LNCaP clone FGC (cell line): ENCODE measurements at regions not wholly inside any gene's neighbourhood (a gene's known extent, or its start where the extent isn't known, plus 50 kb on each side); places are given as distances from the start of the nearest gene placed in this dataset.

Experiments used
- DNase-seq: peaks from one replicate; pipeline ENCODE4 v3.0.0-alpha.2; 2011; ENCODE audit warnings: low read depth
- H3K4me3 ChIP-seq: 2 replicates; pipeline ENCODE4 v1.5.1; 2011; ENCODE audit warnings: mild to moderate bottlenecking, low read depth, low read length, control low read depth
- TF ChIP-seq, protein P1 (sequence below): IDR thresholded peaks from 2 replicates; pipeline ENCODE4 v1.5.1; 2012; ENCODE audit warnings: mild to moderate bottlenecking; ENCODE audit not compliant: control insufficient read depth, insufficient read depth; ENCODE audit errors: extremely low read depth

- peak; percentile 32 for DNase-seq
- TF ChIP-seq, protein P1, sequence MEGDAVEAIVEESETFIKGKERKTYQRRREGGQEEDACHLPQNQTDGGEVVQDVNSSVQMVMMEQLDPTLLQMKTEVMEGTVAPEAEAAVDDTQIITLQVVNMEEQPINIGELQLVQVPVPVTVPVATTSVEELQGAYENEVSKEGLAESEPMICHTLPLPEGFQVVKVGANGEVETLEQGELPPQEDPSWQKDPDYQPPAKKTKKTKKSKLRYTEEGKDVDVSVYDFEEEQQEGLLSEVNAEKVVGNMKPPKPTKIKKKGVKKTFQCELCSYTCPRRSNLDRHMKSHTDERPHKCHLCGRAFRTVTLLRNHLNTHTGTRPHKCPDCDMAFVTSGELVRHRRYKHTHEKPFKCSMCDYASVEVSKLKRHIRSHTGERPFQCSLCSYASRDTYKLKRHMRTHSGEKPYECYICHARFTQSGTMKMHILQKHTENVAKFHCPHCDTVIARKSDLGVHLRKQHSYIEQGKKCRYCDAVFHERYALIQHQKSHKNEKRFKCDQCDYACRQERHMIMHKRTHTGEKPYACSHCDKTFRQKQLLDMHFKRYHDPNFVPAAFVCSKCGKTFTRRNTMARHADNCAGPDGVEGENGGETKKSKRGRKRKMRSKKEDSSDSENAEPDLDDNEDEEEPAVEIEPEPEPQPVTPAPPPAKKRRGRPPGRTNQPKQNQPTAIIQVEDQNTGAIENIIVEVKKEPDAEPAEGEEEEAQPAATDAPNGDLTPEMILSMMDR = peak; percentile 77
- no peak overlapping the region for H3K4me3 ChIP-seq
Observed at GRCh38 chr3:94234177-94234788, 171.4 kb downstream of the NSUN3 start.

- DNase-seq = no peak
- TF ChIP-seq, protein P1 = no peak
- H3K4me3 ChIP-seq = no peak overlapping the region
Observed at GRCh38 chr3:94241986-94242385, 179.1 kb downstream of the NSUN3 start.

DNA sequence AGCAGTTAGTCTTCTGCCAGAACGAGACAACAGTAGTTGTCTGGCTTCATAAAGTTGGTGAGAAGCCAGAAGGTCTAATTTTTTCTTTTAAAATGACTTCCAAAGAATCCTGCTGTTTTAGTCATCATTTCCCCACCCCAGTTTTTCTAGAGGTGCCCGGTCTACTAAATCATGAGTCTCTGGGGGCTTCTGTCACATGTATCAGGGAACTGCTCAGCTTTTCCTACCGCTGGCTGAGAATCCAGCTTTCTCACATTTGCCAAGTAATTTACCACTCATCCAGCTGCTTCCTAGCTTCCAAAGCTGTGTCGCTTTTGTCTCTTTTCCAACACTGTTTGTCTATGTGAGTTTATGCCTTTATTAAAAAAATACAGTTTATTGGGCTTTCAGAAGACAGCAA, 183.3 kb downstream of the NSUN3 start:
- DNase-seq = no peak
- H3K4me3 ChIP-seq = no peak overlapping the region
- TF ChIP-seq, protein P1 = no peak

GRCh38 chr3:94248042-94248441, 185.2 kb downstream of the NSUN3 start:
- DNase-seq = no peak
- no peak overlapping the region for H3K4me3 ChIP-seq
- TF ChIP-seq, protein P1 = no peak

DNA sequence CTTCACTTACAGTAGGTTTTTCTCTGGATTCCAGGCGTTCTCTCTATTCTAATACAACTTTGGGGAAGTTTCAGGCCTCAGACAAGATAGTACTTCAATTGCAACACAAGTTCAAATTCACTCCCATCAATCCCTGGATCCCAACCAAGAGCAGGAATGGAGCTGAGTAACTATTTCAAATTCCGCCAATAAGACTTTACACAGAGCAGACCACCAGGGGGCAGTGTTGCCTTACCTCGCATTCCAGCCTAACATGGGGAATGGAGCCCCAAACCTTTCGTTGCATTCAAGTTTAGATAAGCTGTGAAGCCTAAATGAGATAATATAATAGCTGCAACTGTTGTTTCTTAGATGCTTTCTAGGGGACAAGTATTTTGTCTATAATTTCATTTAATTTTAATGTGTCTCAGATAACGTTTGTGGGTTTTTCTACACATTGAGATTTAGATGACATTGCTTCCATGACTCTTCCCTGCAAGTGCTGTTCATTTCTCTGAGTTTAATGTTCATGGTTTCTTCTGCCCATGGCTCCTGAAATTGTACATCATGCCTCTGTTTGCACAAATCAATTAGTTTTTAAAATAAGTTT, 186.7 kb downstream of the NSUN3 start:
- peak; percentile 47 for DNase-seq
- TF ChIP-seq, protein P1 = peak; percentile 86
- no peak overlapping the region for H3K4me3 ChIP-seq

GRCh38 chr3:94251566-94251965, 188.7 kb downstream of the NSUN3 start:
- H3K4me3 ChIP-seq = no peak overlapping the region
- TF ChIP-seq, protein P1 = no peak
- DNase-seq = no peak

- DNase-seq = no peak
- TF ChIP-seq, protein P1 = no peak
- H3K4me3 ChIP-seq = no peak overlapping the region
Observed at GRCh38 chr3:94252316-94252715, 189.5 kb downstream of the NSUN3 start.
